Activated CD8-positive, alpha-beta T cell treated with anti-CD3 and anti-CD28 coated beads for 36 hours (primary cell): ENCODE measurements at regions not wholly inside any gene's neighbourhood (a gene's known extent, or its start where the extent isn't known, plus 50 kb on each side); places are given as distances from the start of the nearest gene placed in this dataset.
"Not testable (repeated sequence)": the region's sequence is repeated elsewhere in the genome, so short reads cannot be mapped to it uniquely, and the experiment has no call there.

Experiments used
- ATAC-seq: fragments of 200-7000 bp; cut with Tn5 transposase; one replicate; pipeline ENCODE4 v1.10.0; 2021; ENCODE audit warnings: mild to moderate bottlenecking, moderate library complexity
- CTCF ChIA-PET: fragments of 350-600 bp; sonication (Branson Sonifier 250); formaldehyde crosslinking; loops from one replicate; lab custom pipeline; 2021; ENCODE audit warnings: antibody characterized with exemption; lab: Charles Lee
- POLR2A ChIA-PET: fragments of 350-600 bp; sonication (Branson Sonifier 250); formaldehyde crosslinking; loops from one replicate; lab custom pipeline; 2021; ENCODE audit warnings: antibody characterized with exemption; lab: Charles Lee
- DNase-seq: peaks from one replicate; pipeline ENCODE4 v3.0.0-alpha.2; 2020
- H3K27ac Mint-ChIP-seq: one replicate; pipeline ENCODE4 v1.8.0; 2021; ENCODE audit warnings: mild to moderate bottlenecking, mixed read lengths
- H3K27me3 Mint-ChIP-seq: one replicate; pipeline ENCODE4 v1.8.0; 2021; ENCODE audit warnings: mixed read lengths
- H3K36me3 Mint-ChIP-seq: one replicate; pipeline ENCODE4 v1.8.0; 2021; ENCODE audit warnings: low read depth, mixed read lengths
- H3K4me1 Mint-ChIP-seq: one replicate; pipeline ENCODE4 v1.8.0; 2021; ENCODE audit warnings: low read depth, mixed read lengths
- H3K4me3 Mint-ChIP-seq: one replicate; pipeline ENCODE4 v1.8.0; 2021; ENCODE audit warnings: mild to moderate bottlenecking, moderate library complexity, mixed read lengths
- H3K9me3 Mint-ChIP-seq: one replicate; pipeline ENCODE4 v1.8.0; 2021; ENCODE audit warnings: mixed read lengths
- CTCF ChIP-seq: fragments of 200-600 bp; IDR thresholded peaks from one replicate; pipeline ENCODE4 v1.8.0; 2022; ENCODE audit warnings: antibody characterized with exemption, mild to moderate bottlenecking
- intact Hi-C: fragments of 100-400 bp; cut with micrococcal nuclease; formaldehyde crosslinking; loops from one replicate; pipeline ENCODE4 v1.10.0; 2022

- DNase-seq (no peak), ATAC-seq (no peak)
- ChIA-PET POLR2A (no interaction called here), CTCF (no interaction called here)
- no peak for TF ChIP-seq CTCF
- H3K9me3 Mint-ChIP-seq: peaks cover 9% of the 10 kb centered on the region
- intact Hi-C loops: no loop called here
- H3K27ac Mint-ChIP-seq: no peak overlapping the region
- H3K4me1 Mint-ChIP-seq: no peaks in the 10 kb centered on the region
- H3K27me3 Mint-ChIP-seq: no peaks in the 10 kb centered on the region
- no peak overlapping the region for H3K4me3 Mint-ChIP-seq
- no peaks in the 10 kb centered on the region for H3K36me3 Mint-ChIP-seq
These were observed 867.1 kb upstream of the GBE1 start for GRCh38 chr3:82628385-82629014.

- ATAC-seq: no peak
- no peak for DNase-seq
- no peak for TF ChIP-seq CTCF
- Mint-ChIP-seq H3K4me1 (no peaks in the 10 kb centered on the region), H3K27ac (no peak overlapping the region), H3K36me3 (no peaks in the 10 kb centered on the region), H3K27me3 (no peaks in the 10 kb centered on the region), H3K9me3 (peaks cover 12% of the 10 kb centered on the region), H3K4me3 (no peak overlapping the region)
- POLR2A ChIA-PET: no interaction called here
- intact Hi-C loops: no loop called here
- CTCF ChIA-PET: no interaction called here
These were observed 866.3 kb upstream of the GBE1 start for GRCh38 chr3:82627733-82628132.

GRCh38 chr3:82620744-82621143 is 859.3 kb upstream of the GBE1 start:
- CTCF ChIA-PET, ATAC-seq, H3K27me3 Mint-ChIP-seq, POLR2A ChIA-PET, H3K4me1 Mint-ChIP-seq, DNase-seq, H3K27ac Mint-ChIP-seq, H3K36me3 Mint-ChIP-seq, H3K4me3 Mint-ChIP-seq, intact Hi-C loops: not testable (repeated sequence)
- H3K9me3 Mint-ChIP-seq: peaks cover 20% of the 10 kb centered on the region

- intact Hi-C loops: no loop called here
- no peak for TF ChIP-seq CTCF
- Mint-ChIP-seq H3K27me3 (no peaks in the 10 kb centered on the region), H3K9me3 (peaks cover 19% of the 10 kb centered on the region), H3K27ac (no peak overlapping the region), H3K36me3 (no peaks in the 10 kb centered on the region), H3K4me1 (no peaks in the 10 kb centered on the region), H3K4me3 (no peak overlapping the region)
- ChIA-PET POLR2A (no interaction called here), CTCF (no interaction called here)
- no peak for DNase-seq
- no peak for ATAC-seq
These were observed 857.1 kb upstream of the GBE1 start for GRCh38 chr3:82618594-82618993.

GRCh38 chr3:82610236-82610635 is 848.8 kb upstream of the GBE1 start:
- intact Hi-C loops: no loop called here
- no peaks in the 10 kb centered on the region for H3K4me1 Mint-ChIP-seq
- DNase-seq (no peak), ATAC-seq (no peak)
- peaks cover 7% of the 10 kb centered on the region for H3K9me3 Mint-ChIP-seq
- TF ChIP-seq CTCF: no peak
- ChIA-PET CTCF (no interaction called here), POLR2A (no interaction called here)
- no peaks in the 10 kb centered on the region for H3K27me3 Mint-ChIP-seq
- H3K4me3 Mint-ChIP-seq: no peak overlapping the region
- no peaks in the 10 kb centered on the region for H3K36me3 Mint-ChIP-seq
- no peak overlapping the region for H3K27ac Mint-ChIP-seq
